A673 (cell line): ENCODE measurements at regions not wholly inside any gene's neighbourhood (a gene's known extent, or its start where the extent isn't known, plus 50 kb on each side); places are given as distances from the start of the nearest gene placed in this dataset.

Experiments
- BruUV-seq: library from RNA; stranded (reverse); fragments of 400-500 nt; replicated peaks from 2 replicates; lab custom pipeline; 2021; lab: Mats Ljungman, UMichigan
- CTCF ChIA-PET: fragments of 300-600 bp; sonication (Branson Sonifier 250); formaldehyde crosslinking; loops from one replicate; lab custom pipeline; 2022; ENCODE audit warnings: antibody characterized with exemption; lab: Charles Lee
- POLR2A ChIA-PET: fragments of 300-600 bp; sonication (Branson Sonifier 250); formaldehyde crosslinking; loops from one replicate; lab custom pipeline; 2022; ENCODE audit warnings: antibody characterized with exemption; ENCODE audit not compliant: low non-redundant PET; lab: Charles Lee
- DNase-seq: peaks from one replicate; pipeline ENCODE4 v3.0.0-alpha.2; 2015; ENCODE audit warnings: low spot score
- H3K27ac ChIP-seq: fragments of 200-600 bp; sonication (generic); 2 replicates; pipeline ENCODE4 v1.5.1; 2016; ENCODE audit warnings: mixed run types, low read depth, mild to moderate bottlenecking, mixed read lengths, antibody characterized with exemption, low read length; ENCODE audit not compliant: poor library complexity, severe bottlenecking
- H3K27me3 ChIP-seq: fragments of 200-600 bp; sonication (generic); replicated peaks from 2 replicates; pipeline ENCODE4 v1.6.1; 2017; ENCODE audit warnings: mixed run types, low read depth, mild to moderate bottlenecking, mixed read lengths, antibody characterized with exemption, low read length; ENCODE audit not compliant: insufficient read depth, poor library complexity
- H3K36me3 ChIP-seq: fragments of 200-600 bp; sonication (generic); 2 replicates; pipeline ENCODE4 v1.6.1; 2016; ENCODE audit warnings: mixed run types, mild to moderate bottlenecking, mixed read lengths, antibody characterized with exemption, low read length; ENCODE audit not compliant: insufficient read depth, poor library complexity, severe bottlenecking
- H3K4me1 ChIP-seq: fragments of 200-600 bp; sonication (generic); 2 replicates; pipeline ENCODE4 v1.6.1; 2017; ENCODE audit warnings: mixed run types, mild to moderate bottlenecking, mixed read lengths, antibody characterized with exemption, low read length; ENCODE audit not compliant: insufficient read depth, poor library complexity, severe bottlenecking
- H3K4me3 ChIP-seq: fragments of 200-600 bp; sonication (generic); 2 replicates; pipeline ENCODE4 v1.5.1; 2016; ENCODE audit warnings: low read depth, mixed run types, mild to moderate bottlenecking, mixed read lengths, low read length; ENCODE audit not compliant: poor library complexity, severe bottlenecking
- H3K9me3 ChIP-seq: fragments of 200-600 bp; sonication (generic); 2 replicates; pipeline ENCODE4 v1.6.1; 2016; ENCODE audit warnings: mixed run types, low read depth, mild to moderate bottlenecking, mixed read lengths, antibody characterized with exemption, low read length; ENCODE audit not compliant: poor library complexity, severe bottlenecking
- CTCF ChIP-seq: fragments of 300-800, 200-600 bp; sonication (generic); conservative IDR thresholded peaks from 2 replicates; pipeline ENCODE4 v1.5.1; 2017; ENCODE audit warnings: low read depth, mild to moderate bottlenecking, antibody characterized with exemption, low read length, moderate library complexity, mixed read lengths
- EZH2 ChIP-seq: fragments of 200-600 bp; sonication (generic); IDR thresholded peaks from 2 replicates; pipeline ENCODE4 v1.6.1; 2017; ENCODE audit warnings: borderline replicate concordance, low read depth, mild to moderate bottlenecking, mixed read lengths, antibody characterized with exemption, low read length; ENCODE audit not compliant: poor library complexity, severe bottlenecking
- intact Hi-C: fragments of 100-400 bp; cut with micrococcal nuclease; formaldehyde crosslinking; loops from one replicate; pipeline ENCODE4 v1.10.0; 2022; ENCODE audit not compliant: unreplicated experiment

DNA sequence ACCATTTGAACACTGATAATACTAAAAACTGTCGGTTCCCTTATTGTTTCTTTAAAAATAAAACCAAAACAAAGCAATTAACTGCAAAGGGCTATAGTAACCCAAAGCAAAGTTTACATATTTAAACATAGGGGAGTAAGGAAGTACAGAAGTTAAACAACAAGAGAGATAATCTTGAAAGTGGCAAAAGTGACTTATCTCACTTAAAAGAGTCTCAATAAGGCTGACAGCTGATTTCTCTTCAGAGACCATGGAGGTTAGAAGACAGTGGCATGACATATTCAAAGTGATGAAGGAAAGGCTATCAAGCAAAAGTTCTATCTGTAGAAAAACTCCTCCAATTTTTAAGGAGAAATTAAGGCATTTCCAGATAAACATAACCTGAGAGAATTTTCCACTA is 233.5 kb upstream of the HDAC9 start:
- Histone ChIP-seq H3K27me3 (no peaks in the 10 kb centered on the region), H3K4me3 (no peak overlapping the region), H3K36me3 (no peaks in the 10 kb centered on the region), H3K27ac (no peak overlapping the region), H3K9me3 (peaks cover 12% of the 10 kb centered on the region), H3K4me1 (no peaks in the 10 kb centered on the region)
- TF ChIP-seq CTCF: no peak
- no TSS peak for BruUV-seq
- intact Hi-C loops: no loop called here
- CTCF ChIA-PET: no interaction called here
- POLR2A ChIA-PET: no interaction called here
- DNase-seq: no peak

GRCh38 chr7:18265611-18266281 is 229.8 kb upstream of the HDAC9 start:
- POLR2A ChIA-PET: interaction anchor here (0.7 kb wide), 1 partner anchor 9 kb away, joined by 3 read pairs; no protein-coding TSS in a partner anchor
- no peak overlapping the region for H3K4me3 ChIP-seq
- no peaks in the 10 kb centered on the region for H3K36me3 ChIP-seq
- CTCF ChIA-PET: no interaction called here
- H3K27me3 ChIP-seq: no peaks in the 10 kb centered on the region
- no peaks in the 10 kb centered on the region for H3K4me1 ChIP-seq
- intact Hi-C loops: no loop called here
- no TSS peak for BruUV-seq
- DNase-seq: no peak
- no peak overlapping the region for H3K27ac ChIP-seq
- peaks cover 12% of the 10 kb centered on the region for H3K9me3 ChIP-seq
- no peak for TF ChIP-seq CTCF
- no peak for TF ChIP-seq EZH2

DNA sequence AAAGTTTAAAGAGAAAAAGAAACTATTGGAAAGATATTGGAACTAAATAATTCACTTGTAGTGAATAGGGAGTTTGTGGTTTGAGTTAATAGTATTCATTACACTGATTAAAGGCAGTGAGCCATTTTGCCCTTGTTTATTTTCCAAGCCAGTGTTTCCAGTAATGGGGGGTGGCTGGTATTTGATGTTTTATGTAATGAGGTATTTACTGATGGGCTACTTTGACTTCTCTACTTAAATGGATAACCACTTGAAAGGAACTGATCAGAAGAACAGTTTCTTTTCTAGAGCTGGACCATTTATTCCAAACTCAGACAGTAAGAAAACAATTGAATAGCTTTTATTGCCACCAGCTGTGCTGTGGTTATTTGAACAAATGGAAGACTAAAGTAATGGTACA is 227.0 kb upstream of the HDAC9 start:
- H3K27ac ChIP-seq: no peak overlapping the region
- no peaks in the 10 kb centered on the region for H3K4me1 ChIP-seq
- no peaks in the 10 kb centered on the region for H3K9me3 ChIP-seq
- no peaks in the 10 kb centered on the region for H3K27me3 ChIP-seq
- TF ChIP-seq CTCF (no peak), EZH2 (no peak)
- BruUV-seq: no TSS peak
- DNase-seq: no peak
- H3K4me3 ChIP-seq: no peak overlapping the region
- no peaks in the 10 kb centered on the region for H3K36me3 ChIP-seq
- CTCF ChIA-PET: no interaction called here
- intact Hi-C loops: no loop called here
- POLR2A ChIA-PET: no interaction called here
